A673 (cell line): ENCODE measurements at regions not wholly inside any gene's neighbourhood (a gene's known extent, or its start where the extent isn't known, plus 50 kb on each side); places are given as distances from the start of the nearest gene placed in this dataset.

Experiments used
- EZH2 ChIP-seq: fragments of 200-600 bp; sonication (generic); IDR thresholded peaks from 2 replicates; pipeline ENCODE4 v1.6.1; 2017; ENCODE audit warnings: borderline replicate concordance, low read depth, mild to moderate bottlenecking, mixed read lengths, antibody characterized with exemption, low read length; ENCODE audit not compliant: poor library complexity, severe bottlenecking
- TF ChIP-seq, protein P1 (sequence below): fragments of 300-800, 200-600 bp; sonication (generic); conservative IDR thresholded peaks from 2 replicates; pipeline ENCODE4 v1.5.1; 2017; ENCODE audit warnings: low read depth, mild to moderate bottlenecking, antibody characterized with exemption, low read length, moderate library complexity, mixed read lengths

DNA sequence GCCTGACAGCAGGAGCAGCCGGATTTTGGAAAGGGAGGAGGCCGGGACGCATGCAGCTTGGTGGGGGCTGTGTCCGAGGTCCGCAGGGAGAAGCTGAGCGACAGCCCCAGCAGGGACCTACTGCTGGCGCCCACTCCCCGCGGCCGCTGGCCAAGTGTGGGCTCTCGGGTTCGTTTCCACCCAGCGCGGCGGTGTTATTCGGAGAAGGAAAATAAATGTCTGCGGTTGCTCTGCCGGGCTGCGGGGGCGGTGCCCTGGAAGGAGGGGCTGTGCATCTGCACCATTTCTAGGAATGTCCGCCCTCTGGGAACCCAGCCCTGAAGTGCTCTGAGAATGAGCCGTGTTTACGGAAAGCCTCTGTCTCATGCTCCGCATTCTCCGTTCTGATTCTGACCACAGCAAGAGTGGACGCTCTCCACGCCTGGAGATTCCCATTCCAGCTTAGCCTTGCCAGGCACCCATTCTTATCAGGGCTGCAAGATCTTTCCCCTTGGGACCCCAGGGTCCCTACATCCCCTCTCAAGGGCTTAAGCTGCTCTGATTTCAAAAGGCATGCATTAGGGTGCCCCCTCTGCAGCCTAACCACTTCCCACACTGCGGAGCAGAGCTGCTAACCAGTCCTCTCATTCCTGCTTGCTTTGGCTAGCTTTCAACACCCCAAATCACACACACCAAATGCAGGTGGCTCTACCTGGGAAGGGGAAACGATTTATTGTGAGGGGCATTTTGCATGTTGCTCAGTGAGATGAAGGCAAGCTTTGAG lies 256.6 kb upstream of the GLI3 start:
- TF ChIP-seq, protein P1, sequence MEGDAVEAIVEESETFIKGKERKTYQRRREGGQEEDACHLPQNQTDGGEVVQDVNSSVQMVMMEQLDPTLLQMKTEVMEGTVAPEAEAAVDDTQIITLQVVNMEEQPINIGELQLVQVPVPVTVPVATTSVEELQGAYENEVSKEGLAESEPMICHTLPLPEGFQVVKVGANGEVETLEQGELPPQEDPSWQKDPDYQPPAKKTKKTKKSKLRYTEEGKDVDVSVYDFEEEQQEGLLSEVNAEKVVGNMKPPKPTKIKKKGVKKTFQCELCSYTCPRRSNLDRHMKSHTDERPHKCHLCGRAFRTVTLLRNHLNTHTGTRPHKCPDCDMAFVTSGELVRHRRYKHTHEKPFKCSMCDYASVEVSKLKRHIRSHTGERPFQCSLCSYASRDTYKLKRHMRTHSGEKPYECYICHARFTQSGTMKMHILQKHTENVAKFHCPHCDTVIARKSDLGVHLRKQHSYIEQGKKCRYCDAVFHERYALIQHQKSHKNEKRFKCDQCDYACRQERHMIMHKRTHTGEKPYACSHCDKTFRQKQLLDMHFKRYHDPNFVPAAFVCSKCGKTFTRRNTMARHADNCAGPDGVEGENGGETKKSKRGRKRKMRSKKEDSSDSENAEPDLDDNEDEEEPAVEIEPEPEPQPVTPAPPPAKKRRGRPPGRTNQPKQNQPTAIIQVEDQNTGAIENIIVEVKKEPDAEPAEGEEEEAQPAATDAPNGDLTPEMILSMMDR = no peak
- no peak for TF ChIP-seq EZH2
